ENCODE measurements at regions not wholly inside any gene's neighbourhood (a gene's known extent, or its start where the extent isn't known, plus 50 kb on each side); places are given as distances from the start of the nearest gene placed in this dataset.
"Not testable (repeated sequence)": the region's sequence is repeated elsewhere in the genome, so short reads cannot be mapped to it uniquely, and the experiment has no call there.

DNA sequence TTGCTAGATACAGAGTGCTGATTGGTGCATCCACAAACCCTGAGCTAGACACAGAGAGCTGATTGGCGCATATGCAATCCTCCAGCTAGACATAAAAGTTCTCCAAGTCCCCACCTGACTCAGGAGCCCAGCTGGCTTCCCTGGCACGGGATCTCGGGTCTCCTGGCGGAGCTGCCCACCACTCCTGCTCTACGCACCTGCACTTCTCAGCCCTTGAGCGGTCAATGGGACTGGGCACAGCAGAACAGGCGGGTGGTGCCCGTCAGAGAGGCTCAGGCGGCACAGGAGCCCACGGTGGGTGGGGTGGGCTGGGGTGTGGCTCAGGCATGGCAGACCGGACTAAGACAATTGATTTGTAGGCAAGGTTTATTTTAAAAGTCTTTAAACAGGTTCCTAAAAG is 1365.5 kb downstream of the FAM181B start:
- DNase-seq, result no peak

DNA sequence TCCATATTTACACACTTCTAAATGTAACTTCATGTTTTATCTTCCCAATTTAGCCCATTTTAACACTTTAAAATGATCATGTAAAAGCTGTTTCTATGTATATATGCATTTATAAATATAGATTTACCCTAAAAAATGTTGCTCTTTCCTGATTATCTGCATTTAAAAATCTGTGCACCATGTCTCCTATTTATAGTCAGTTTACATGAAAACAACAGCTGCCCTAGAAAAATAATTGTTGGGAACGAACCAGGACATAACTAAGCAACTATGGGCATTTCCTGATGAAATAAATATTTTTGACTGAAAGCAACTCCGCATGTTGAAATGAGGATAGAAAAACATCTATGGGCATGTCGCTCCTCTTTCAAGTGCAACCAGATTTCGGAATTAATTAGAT is 1368.2 kb downstream of the FAM181B start:
- no peak for DNase-seq

DNA sequence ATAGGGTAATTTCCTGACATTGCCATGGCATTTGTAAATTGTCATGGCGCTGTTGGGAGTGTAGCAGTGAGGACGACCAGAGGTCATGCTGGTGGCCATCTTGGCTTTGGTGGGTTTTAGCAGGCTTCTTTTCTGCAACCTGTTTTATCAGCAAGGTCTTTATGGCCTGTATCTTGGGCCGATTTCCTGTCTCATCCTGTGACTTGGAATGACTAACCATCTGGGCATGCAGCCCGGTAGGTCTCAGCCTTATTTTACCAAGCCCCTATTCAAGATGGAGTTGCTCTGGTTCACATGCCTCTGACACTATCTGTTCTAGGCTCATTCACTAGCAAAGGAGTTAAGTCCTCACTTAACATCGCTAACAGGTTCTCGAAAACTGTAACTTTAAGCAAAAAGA is 1374.2 kb downstream of the FAM181B start:
- no peak for DNase-seq

DNA sequence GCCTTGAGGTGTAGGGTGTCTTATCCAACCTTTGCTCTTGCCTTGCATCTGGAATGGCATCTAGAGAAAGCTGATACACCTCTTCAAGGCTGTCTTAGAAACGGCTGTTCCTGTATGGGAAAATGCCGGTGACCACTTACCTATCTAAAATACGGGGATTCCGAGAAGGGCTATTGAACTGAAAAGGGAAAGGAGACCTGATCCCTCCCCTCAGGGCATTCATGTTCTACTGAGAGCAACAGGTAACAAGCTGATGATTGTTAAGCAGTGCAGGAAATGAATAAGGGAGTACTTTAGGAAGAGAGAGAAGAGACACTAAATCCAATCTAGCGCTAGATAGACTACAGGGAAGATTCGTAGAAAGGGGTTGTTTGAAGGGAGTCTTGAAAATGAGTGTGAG is 1388.1 kb downstream of the FAM181B start:
- DNase-seq, result no peak

DNA sequence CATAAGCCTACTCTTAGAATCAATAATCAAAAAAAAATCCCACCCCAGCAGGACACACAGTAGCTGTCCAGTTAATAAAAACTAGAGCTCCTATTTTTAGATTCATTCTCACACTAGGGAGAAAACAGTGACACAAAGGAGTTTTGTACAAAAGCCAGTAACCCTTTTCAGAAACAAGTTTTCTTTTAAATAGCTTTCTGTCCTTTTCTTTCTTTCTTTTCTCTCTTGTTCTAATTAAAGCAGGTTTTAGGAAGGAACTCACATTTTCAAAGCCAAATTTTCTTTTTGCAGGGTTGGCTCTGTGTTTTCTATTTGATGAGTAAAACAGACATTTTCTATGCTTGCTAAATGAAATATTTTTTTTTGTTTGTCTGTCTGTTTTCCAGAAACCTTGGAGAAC is 1390.7 kb downstream of the FAM181B start:
- DNase-seq, result no peak

DNA sequence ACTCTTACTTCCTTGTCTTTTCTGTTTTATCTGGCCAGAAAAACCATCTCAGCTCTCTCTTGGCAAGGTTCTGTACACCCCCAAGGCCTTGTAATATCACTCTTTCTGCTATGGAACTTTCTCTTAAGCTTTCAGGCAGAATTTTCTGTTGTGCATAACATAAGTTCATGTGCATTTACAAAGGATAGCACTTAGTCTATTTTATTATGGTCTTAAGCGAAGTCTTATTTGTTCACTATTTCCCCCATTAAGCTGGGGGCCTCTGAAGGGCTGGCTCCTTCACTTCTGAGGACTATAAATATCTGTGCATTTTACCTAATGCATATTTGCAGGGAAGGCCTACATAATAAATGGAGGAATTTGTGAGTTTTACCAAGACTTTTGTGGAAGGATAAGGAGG is 1393.4 kb downstream of the FAM181B start:
- no peak for DNase-seq

DNA sequence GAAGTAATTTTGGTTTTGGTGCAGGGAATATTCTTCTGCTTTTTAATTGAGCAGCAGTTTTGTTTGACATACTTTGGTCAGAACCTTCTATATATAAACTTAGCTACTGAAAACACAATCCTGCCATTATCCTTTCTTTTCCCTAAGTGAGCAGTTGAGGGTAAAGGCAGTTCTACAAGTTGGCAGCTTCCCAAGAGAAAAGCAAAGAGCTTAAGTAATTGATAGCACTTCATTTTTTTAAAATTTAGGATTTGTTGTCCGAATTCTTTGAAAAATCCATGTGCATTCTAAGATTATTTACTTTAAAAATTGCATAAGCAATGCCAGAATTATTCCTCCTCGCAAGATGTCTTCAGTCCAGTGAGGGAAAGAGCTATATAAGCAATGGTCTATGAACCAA is 1394.1 kb downstream of the FAM181B start:
- no peak for DNase-seq

DNA sequence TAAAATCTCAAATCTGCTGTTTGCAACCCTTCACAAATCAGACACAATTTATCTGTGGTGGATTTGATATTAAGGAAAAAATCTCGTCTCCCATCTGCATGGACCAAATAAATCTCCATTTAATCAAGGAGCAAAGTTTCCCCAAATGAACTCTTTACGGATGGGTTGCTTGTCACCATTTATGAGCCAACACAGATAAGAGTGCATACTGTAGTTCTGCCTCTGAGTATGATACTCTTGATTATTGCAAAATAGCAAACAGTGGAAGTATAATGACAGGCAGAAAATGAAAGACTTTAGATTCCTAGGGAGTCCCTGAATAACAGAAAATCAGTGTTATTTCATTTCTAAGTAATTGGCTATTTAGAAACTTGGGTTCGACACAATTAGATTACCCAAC is 1395.9 kb downstream of the FAM181B start:
- DNase-seq, result no peak

DNA sequence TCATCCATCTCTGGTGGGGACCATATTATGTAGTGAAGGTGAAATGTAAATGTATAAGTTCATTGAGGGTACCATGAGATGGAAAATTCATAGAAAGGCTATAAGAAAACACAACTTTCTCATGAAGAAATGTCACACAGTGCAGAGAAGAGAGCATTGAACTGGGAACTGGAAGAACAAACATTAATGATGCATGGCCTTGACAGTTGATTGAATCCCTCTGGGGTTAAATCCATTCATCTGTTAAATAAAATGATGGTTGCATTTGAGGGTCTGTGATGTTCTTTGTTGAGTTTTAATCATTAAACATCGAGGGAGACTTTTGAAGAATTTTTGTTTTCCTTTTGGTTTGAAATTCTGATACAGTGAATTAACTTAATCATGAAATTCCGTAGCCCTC is 1401.4 kb downstream of the FAM181B start:
- no peak for DNase-seq

DNA sequence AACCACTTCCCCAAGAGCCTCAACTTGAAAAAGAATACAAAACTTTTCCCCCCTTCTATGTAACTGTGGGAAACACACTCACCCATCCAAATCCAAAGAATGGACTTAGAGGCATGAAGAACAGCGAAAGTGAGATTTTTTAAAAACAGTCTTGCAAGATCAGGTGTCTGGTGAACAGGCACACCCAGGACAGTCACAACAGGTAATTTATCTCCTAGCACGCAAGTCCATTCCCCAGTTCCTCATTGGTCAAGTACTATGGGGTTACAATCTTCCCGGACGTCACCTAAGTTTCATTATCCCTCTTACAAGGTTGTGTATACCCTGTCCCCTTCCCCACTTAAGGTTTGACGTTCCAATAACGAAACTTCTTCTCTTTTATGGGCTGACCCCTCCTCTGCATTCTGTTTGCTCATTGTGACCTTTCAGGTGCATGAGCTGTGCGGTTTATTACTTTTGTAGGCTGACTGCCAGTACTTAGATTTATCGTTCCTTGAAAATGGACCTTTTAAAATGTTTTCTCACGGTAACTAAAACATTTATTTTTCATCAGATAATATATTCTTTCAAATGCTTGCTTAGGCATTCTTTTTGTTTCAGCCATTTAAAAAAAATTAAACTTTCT is 1401.9 kb downstream of the FAM181B start:
- no peak for DNase-seq

DNA sequence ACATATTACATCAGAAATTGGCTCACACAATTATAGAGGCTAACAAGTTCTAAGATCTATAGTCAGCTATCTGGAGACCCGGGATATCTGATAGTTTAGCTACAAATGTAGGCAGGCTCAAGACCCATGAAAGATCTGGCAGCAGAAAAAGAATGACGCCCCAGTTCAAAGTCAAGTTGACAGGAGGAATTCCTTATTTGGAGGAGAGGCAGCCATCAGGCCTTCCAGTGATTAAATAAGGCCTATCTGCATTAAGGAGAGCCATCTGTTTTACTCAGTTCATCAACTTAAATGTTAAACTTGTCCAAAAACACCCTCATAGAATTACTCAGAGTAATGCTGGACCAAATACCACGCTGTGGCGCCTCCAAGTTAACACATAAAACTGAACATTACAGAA is 1402.6 kb downstream of the FAM181B start:
- no peak for DNase-seq

DNA sequence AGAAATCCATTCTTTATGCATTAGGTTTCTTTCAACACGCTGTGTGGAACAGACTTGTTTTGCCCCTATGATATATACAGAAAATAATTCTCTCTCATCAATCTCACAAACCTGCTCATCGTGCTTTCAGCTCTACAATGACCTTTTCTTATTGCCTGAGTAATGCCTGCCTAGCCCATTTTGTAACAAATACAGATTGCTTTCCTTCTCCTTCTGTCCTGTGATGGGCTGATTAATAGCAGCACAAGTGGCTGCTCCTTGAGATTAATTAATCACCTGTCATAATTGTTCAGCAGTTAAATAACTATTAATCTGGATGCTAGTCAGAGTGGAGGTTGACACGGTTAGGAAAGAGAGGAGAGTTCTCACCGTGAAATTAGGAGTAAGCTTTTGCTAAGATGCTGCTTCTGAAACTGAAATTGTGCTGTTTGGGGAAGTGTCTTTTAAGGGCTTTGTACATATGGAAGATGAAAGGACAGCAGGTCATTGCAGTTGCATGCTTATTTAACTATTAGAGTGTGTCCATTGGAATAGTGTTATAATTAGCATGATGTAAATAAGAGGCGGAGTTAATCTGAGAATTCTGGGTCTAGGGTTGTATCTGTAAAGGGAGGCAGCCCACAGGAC is 1430.5 kb downstream of the FAM181B start:
- DNase-seq, result no peak

DNA sequence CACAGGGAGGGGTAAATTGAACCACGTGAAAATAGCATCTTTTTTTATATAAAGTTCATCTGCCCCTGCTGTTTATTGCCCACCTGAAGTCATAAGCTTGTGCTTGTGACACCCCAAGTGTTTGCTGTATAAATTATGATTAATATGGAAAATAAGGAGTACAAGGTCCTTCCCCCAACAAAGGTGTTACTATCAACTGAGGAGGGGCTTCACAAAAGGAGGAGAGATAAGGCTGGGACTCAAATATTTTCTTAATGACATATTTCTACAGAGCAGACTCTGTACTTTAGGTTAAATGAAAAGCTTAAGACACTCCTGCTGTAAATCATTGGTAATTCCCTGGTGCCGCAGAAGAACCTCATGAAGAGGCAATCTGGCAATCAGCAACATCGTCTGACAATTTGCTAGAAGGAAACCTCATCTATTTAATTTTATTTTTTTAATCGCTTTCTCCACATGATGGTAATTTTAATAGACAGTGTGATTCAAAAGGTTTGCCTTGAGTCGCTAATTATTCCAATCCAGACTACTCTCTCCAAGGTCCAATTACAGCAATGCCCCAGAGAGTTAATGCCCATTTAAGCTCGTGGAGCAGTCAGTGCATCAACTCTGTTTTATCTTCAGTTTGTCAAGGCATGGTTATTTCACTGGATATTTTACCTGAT is 1432.4 kb downstream of the FAM181B start:
- DNase-seq, result no peak

DNA sequence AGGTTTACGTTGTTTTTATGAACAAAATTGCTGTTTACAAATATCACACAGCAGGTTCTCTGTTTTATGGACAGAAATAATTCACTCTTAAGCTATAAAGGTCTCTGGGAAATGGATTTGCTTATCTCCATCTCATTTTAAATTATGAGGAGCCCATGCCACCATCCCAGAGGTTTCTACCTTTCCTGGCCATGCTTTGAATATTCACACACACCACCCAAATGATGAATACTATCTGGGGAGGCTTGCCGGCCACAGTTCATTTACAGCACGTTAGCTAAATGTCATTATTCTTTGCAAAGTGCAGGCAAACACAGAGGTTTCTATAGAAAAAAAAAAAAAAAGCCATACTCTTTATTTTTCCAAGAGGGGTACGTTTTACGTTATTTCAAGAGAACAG is 1446.7 kb downstream of the FAM181B start:
- no peak for DNase-seq

DNA sequence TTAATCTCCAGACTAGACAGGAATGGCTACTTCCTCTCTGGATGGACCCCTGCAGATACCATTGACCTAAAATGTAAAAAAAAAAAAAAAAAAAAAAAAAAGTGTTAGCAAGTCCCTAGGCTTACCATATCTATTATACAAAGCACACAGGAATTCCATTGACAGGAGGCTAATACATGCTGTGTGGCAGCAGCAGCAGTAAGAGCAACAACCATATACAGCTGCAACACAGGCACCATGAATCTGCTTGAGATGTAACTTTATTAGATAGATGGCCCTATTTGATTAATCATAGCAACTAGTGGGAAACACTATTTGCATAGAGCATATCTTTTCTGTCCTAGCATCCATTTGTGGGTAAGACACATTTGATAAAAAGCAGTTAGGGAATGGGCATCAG is 1447.1 kb downstream of the FAM181B start:
- no peak for DNase-seq

DNA sequence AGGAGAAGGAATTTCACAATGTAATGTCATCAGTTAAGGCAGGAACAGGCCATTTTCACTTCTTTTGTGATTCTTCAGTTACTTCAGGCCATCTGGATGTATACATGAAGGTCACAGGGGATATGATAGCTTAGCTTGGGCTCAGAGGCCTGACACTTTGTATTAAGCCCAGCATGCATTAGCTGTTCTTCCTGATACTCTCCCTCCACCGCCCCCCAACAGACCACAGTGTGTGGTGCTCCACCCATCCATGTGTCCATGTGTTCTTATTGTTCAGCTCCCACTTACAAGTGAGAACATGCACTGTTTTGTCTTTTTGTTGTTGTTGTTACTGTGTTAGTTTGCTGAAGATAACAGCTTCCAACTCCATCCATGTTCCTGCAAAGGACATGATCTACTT is 1453.4 kb downstream of the FAM181B start:
- not testable (repeated sequence) for DNase-seq

DNA sequence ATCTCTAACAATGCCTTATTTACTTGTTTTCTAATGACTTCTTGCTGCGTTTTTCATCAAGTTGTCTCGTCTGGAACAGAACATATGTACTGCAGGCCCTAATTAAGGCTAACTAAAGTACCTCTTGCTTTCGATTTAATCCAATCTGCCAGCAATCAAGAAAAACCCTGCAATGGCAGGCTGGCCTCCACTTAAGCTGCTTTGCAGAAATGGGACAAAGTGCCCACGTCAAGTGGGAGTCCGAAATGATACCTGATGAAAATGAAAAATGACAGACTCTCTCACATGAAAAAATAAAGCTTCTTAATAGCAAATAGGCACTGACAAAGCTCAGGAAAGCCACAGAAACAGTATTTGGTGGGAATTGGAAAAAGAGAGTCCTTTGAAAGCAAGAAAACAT is 1454.7 kb downstream of the FAM181B start:
- no peak for DNase-seq

DNA sequence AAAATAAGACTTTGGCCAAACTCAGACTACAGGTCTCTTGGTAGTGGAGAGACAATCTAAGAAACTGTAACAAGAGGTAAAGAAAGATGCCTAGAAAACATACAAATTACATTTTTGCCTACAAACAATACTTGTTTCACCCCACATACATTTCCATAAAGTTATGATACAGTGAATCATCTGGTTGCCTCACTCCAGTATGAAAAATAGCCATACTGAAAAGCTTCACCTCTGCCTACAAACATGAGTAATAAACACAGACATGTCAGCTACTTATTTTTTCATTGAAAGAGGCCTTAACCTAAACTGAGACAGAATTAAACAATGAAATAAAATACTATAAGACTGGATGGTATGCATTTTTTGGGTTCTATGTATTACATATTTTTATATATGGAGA is 1463.0 kb downstream of the FAM181B start:
- DNase-seq, result no peak

DNA sequence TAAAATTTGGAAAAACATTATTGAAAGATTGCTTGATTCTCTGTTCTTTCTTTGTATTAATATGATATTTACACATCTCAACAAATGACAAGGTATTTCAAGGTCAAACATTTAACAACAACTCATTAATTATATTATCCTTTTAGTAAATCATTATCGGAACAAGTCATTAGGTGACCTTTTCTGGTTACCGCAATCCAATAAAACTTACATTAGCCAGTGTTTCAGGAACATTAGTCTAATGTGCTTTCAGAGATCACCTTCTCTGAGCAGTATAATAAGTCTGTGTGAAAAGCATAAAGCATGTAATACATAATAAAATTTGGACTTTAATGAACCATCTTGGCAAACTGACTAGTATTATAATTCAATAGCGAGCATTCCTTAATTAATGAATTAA is 1466.4 kb downstream of the FAM181B start:
- DNase-seq, result no peak

DNA sequence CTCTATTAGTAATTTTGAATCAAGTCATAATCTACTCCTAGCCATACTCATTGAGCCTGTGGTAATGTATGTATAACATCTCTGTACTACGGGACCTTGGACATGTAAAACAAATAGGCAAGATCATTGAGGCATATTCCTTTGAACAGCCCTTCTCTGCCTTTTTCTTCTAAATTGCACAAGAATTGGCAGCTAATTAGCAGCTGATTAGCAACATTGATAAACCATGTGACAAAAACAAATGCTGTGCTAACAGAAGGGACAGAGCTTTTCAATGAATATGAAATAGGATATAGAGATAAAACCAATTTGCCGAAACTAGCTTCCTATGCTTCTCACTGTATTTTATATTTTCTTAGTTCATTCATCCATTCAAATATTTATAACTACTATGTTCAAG is 1474.2 kb downstream of the FAM181B start:
- no peak for DNase-seq

DNA sequence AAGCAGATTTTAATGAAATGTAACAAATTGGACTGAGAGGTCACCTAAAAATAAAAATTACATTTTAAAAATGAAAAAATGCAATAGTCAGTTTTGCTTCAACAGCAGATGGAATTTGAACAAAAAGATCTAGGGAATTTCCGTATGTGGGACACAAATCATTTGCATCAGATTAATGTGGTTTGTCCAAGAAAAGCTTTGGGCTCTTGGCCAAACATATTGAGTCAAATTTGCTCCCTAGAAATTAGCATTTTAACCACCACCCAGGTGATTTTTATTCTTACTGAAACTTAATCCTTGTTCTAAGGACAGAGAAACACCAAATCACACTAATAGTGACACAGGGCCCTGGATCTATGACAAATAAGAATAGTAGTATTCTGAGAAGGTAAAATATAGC is 1477.8 kb downstream of the FAM181B start:
- DNase-seq, result no peak

DNA sequence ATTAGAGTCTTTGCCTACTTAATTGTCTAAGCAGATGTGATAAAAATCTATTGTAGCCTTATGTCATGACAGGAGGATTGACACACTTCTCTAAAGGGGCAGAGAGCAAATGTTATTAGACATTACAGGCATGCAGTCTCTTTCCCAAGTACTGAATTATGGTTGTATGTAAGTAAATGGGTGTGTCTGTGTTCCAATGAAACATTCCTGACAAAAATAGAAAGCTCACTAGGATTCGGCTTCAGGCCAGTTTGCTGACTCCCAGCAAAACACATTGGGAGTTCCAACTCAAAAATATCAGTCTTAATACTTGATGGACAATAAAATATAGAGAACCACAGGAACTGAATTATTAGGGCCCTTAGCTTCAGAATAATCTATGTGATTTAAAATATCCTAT is 1480.4 kb downstream of the FAM181B start:
- DNase-seq, result no peak

DNA sequence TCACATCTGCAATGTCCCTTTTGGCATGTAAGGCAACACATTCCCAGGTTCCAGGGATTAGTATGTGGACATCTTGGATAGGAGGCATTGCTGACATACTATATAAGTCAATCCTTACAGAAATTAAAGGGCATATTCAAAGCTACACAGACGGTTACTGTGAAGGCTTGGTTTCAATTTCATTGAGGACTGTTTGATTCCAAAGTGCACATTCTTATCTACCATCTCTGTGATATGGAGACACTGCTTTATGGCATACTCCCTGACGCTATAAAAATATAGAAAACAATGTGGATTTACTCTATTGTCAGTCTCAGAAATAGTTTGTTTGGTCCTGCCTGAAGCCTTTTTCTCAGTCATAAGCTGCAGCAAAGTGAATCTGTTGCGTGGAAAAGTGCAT is 1486.7 kb downstream of the FAM181B start:
- DNase-seq, result no peak

DNA sequence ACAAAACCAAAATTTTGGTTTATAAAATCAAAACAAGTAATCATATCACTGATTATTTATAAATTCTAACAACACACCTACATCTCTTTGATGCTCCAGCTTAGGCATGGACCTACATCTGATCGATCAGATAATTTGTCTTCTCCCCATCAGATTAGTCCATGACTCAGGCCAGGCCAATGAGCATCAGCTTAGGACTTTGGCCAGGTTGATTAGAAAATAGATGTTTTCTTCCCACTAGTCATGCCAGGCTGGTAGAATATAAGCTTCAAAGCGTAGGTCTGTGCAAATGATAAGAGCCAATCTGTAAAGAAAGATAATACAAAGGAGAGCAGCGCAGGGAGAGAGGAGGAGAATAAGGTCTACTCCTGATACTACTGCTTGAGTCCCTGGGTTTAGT is 1487.9 kb downstream of the FAM181B start:
- no peak for DNase-seq

Data from activated CD4-positive, alpha-beta T cell treated with anti-CD3 and anti-CD28 coated beads for 4 hours (primary cell).